AML-193 (cell line): ENCODE measurements at regions not wholly inside any gene's neighbourhood (a gene's known extent, or its start where the extent isn't known, plus 50 kb on each side); places are given as distances from the start of the nearest gene placed in this dataset.

Experiments used
- DNase-seq, 2 experiments: peaks; one replicate each; lab custom pipeline; 2025; lab: John Stamatoyannopoulos, UW

- DNase-seq: no peak
These were observed 60.8 kb upstream of the KCNJ15 start for GRCh38 chr21:38196036-38196435.

DNA sequence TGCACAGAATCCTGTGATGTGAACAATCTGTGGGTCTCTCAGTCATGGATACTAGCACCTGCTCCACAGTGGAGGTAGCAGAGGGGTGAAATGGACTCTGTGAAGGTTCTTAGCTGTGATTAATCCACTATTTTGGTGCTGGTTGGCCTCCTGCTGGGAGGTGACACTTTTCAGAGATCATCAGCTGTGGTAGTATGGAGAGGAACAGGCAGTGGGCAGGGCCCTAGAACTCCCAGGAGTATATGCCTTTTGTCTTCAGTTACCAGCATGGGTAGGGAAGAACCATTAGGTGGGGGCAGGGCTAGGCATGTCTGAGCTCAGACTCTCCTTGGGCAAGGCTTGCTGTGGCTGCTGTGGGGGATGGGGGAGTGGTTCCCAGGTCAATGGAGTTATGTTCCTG lies 54.0 kb upstream of the KCNJ15 start:
- no peak for DNase-seq

DNA sequence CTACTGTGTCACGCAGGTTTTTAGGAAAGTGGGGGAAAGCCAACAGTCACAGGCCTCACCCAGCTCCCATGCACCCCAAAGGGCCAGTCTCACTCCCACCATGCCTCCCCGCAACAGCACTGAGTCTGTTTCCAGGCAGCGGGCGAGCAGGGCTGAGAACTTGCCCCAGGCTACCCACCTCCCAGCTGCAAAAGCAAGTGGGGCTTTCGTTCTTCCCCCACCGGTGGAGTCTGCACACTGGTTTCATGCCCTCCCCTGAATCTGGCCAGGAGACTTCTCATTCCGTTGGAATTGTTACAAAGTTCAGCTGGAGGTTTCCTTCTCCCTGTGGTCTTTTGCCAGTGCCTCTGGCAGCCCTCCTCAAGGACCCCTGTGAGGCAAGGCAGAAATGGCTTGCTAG lies 53.6 kb upstream of the KCNJ15 start:
- DNase-seq: no peak

DNA sequence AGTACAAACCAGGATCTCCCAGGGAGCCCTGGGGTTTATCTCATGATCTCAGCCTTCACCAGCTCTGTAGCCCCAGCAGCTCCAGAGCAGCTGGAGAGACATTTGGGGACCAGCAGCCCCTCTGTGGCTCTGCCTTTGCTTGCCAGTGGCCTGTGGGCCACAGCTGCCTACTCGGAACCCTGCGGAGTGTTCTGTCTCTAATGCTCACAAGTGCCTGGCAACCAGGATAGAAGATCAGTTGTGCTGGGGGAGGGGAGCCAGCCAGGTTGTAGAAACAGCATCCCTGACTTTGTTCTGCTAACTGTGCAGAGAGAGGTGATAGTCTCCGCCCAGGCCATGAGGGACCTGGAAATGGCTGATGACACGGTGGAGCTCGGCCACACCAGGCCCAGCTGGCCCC lies 50.9 kb upstream of the KCNJ15 start:
- no peak for DNase-seq

DNA sequence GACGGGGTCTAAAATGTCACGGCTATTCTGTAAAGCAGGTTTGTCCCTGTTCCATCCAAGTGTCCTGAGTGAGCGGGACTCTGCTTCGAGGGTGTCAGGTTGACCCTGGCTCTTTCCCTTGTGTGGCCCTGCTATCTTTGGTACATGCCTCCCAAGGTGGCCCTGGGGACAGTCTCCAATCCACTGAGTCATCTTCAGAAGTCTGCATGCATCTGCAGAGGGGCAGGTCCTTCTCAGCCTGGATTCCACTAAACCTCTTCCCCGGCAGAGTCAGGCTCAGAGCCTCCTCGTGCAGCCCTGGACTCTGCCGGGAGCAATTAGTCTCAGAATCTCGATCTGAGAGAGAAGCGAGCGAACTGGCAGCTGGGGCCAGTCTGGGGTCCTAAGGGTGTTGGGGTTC lies 50.1 kb upstream of the KCNJ15 start:
- no peak for DNase-seq
